ENCODE measurements at regions not wholly inside any gene's neighbourhood (a gene's known extent, or its start where the extent isn't known, plus 50 kb on each side); places are given as distances from the start of the nearest gene placed in this dataset.

DNA sequence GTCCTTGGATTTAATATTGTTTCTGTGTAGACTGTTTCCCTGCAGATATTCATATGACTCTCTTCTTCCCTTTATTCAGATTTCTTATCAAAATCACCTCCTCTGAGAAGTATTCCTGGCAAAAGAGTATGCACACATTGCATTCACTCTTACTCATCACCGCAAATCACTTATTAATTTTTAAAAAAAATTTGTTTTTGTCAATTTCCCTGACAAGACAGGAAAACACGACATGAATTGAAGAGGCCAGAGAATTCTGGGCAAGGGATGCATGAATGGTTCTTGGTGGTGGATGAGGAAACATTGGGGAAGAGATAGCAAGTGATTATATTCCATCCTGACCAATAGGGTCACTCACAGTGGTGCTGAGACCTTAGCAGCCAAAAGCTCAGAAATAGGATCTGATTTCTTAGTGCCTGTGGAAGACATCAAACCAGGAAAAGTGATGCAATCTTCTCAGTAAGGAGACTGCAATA, 522.5 kb upstream of the AGA start:
- TF ChIP-seq, protein P1, sequence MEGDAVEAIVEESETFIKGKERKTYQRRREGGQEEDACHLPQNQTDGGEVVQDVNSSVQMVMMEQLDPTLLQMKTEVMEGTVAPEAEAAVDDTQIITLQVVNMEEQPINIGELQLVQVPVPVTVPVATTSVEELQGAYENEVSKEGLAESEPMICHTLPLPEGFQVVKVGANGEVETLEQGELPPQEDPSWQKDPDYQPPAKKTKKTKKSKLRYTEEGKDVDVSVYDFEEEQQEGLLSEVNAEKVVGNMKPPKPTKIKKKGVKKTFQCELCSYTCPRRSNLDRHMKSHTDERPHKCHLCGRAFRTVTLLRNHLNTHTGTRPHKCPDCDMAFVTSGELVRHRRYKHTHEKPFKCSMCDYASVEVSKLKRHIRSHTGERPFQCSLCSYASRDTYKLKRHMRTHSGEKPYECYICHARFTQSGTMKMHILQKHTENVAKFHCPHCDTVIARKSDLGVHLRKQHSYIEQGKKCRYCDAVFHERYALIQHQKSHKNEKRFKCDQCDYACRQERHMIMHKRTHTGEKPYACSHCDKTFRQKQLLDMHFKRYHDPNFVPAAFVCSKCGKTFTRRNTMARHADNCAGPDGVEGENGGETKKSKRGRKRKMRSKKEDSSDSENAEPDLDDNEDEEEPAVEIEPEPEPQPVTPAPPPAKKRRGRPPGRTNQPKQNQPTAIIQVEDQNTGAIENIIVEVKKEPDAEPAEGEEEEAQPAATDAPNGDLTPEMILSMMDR (IDR thresholded peaks at IDR 0.05): no peak
- TF ChIP-seq POLR2A (IDR thresholded peaks at IDR 0.05): no peak
- TF ChIP-seq POLR2AphosphoS5 (IDR thresholded peaks at IDR 0.05): no peak
- no peak for TF ChIP-seq EP300 (IDR thresholded peaks at IDR 0.05)
